Upper lobe of left lung (tissue), 4 donors: ENCODE measurements at regions not wholly inside any gene's neighbourhood (a gene's known extent, or its start where the extent isn't known, plus 50 kb on each side); places are given as distances from the start of the nearest gene placed in this dataset.

Experiments used
- POLR2A ChIP-seq, 4 donors: fragments of 450-650 bp; IDR thresholded peaks; one replicate each; pipeline ENCODE4 v1.5.1; 2016 to 2017; ENCODE audit warnings: antibody characterized with exemption in 4 of 4, mild to moderate bottlenecking in 2 of 4
- TF ChIP-seq, protein P1 (sequence below), 6 experiments: fragments of 450-650 bp in 4 of 6; fragments of 200-600 bp in 2 of 6; sonication (generic) in 2 of 6; IDR thresholded peaks; one replicate each; pipeline ENCODE4 v1.5.1; 2016 to 2019; ENCODE audit warnings: antibody characterized with exemption in 6 of 6

- TF ChIP-seq, protein P1, sequence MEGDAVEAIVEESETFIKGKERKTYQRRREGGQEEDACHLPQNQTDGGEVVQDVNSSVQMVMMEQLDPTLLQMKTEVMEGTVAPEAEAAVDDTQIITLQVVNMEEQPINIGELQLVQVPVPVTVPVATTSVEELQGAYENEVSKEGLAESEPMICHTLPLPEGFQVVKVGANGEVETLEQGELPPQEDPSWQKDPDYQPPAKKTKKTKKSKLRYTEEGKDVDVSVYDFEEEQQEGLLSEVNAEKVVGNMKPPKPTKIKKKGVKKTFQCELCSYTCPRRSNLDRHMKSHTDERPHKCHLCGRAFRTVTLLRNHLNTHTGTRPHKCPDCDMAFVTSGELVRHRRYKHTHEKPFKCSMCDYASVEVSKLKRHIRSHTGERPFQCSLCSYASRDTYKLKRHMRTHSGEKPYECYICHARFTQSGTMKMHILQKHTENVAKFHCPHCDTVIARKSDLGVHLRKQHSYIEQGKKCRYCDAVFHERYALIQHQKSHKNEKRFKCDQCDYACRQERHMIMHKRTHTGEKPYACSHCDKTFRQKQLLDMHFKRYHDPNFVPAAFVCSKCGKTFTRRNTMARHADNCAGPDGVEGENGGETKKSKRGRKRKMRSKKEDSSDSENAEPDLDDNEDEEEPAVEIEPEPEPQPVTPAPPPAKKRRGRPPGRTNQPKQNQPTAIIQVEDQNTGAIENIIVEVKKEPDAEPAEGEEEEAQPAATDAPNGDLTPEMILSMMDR (IDR thresholded peaks at IDR 0.05) = no peak
- TF ChIP-seq POLR2A (IDR thresholded peaks at IDR 0.05) = no peak
These were observed 200.0 kb downstream of the AUH start for GRCh38 chr9:91161465-91162300.
